ENCODE measurements at regions not wholly inside any gene's neighbourhood (a gene's known extent, or its start where the extent isn't known, plus 50 kb on each side); places are given as distances from the start of the nearest gene placed in this dataset.

- TF ChIP-seq POLR2A (IDR thresholded peaks at IDR 0.05) (no peak), CTCF (IDR thresholded peaks at IDR 0.05) (no peak)
Observed at GRCh38 chr2:78154586-78154985, 632.4 kb upstream of the LRRTM4 start.
